CD1c-positive myeloid dendritic cell (primary cell): ENCODE measurements at regions not wholly inside any gene's neighbourhood (a gene's known extent, or its start where the extent isn't known, plus 50 kb on each side); places are given as distances from the start of the nearest gene placed in this dataset.

Source experiments
- DNase-seq: peaks from one replicate; pipeline ENCODE4 v3.0.0-alpha.2; 2016; ENCODE audit errors: extremely low spot score

DNA sequence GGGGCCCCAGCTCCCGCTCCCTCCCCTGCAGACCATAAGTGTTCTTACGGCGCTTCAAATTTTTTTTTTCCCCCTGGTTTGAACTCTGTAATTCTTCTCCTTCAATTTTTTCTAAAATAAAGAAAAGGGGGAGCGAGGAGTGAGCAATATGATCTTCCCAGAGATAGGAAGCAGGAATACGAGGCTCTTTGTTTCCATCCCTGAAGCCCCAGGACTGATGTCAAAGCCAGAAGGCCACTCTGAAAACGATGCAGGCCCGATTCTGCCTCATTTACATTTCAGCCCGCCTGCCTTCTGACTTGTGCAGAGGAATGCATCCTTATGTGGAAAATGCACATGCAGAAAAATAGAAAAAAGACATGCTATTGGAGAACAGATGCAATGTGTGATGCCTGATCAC is 401.5 kb upstream of the MKI67 start:
- no peak for DNase-seq

DNA sequence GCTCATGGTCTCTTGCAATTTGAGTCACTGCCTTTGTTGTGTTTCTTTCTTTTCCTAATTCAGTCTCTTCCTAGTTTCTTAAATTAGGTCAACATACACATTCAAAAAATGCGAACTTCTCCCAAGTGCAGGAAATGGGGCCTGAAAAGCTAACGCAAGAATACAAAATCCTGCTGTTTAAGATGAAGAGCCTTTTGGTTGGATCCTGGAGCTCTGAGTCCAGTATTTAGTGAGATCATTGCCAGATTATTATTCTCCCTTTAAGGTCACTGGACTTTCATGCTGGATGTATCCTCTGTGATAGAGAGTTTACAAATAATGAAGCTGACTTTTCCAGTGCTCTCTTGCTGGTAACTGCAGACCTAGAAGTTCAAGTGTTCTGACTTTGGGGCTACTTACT is 401.9 kb upstream of the MKI67 start:
- no peak for DNase-seq

DNA sequence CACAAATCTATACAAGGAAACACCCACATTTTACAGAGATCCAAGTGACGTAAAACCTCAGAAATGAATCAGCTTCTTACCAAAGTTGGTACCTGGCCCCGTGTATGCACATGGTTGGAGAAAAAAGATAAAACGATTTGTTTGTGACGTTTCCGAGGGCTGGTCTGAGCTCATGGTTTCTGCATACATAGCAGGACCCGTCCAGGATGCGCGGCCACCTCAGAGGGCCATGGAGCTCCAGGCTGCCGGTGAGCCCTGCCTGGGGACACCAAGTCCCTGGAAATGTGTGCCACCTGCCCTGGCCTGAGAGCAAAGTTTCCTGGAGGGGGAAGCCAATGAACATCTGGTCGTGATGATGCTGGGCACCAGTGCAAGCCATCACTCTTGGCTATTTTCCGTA is 402.6 kb upstream of the MKI67 start:
- no peak for DNase-seq

DNA sequence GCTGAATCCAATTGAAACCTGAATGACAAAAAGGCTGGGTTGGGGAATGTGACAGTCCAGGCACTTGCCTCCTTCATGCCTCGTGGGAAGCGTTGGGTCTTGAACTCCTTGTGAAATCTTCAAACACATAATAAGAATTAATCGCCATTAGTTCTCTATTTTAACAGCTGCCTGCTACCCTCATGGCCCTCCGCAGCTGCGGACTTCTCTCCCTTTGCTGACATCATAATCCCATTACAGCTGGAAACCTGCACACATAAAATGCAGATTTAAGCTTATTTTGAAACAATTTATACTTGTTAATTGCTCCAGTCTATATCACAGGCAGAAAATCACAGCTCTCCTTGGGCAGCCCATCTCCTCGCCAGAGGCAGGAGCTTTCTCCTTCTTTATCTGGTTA is 403.0 kb upstream of the MKI67 start:
- DNase-seq, result no peak

DNA sequence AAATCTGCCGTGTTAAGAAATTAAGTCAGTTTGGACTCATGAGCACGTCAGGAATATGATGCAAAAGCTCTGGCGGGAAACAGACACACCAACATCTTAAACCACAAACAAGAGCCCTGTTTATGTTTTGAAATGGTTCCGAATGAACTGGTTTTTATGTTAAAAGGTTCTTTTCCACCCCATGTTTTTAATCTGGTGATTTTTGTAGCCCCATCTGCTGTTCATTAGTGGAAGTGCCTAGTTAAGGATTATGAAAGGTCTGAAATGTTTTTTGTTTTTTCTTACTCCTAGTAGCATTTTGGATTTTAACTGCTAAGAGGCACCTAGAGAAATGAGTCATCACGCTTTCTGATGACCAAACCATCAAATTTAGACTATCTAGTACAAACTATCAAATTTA is 404.1 kb upstream of the MKI67 start:
- peak; percentile 1 for DNase-seq

DNA sequence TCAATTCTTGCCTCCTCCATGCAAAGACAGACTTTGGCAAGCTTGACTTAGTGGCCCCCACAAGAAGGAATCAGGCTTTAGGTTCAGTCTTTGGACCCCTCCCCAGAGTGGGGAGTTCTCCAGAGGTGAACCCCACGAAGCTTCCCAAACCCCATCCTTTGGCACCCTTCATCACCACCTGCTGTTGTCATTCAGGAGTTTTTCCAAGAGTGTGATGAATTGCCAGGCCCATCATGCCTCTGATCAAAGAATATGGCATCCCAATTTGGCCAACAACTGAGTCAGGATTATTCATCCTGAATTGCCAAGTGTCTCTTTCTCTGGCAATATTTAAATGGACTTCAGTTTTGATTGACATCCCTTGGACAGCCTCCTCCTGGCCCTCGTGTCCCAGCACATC is 404.7 kb upstream of the MKI67 start:
- DNase-seq, result no peak

DNA sequence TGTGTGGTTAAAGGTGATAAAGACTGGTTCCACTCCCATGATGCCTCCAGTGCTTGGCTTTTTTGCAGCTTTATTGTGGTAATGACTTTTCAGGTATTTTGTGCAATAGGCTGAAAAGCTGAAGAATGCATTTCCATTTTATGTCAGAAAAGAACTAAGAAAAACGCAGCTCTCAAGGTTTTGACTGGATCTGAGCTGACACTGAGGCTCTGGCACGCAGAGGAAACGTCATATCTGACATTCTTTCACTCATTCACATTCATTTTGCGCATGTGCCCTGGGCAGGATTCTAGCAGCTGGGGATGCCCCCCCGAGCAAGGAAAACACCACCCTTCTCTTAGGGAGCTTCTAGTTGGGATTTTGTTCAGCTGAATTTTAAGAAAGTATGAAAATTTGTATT is 408.5 kb upstream of the MKI67 start:
- no peak for DNase-seq

DNA sequence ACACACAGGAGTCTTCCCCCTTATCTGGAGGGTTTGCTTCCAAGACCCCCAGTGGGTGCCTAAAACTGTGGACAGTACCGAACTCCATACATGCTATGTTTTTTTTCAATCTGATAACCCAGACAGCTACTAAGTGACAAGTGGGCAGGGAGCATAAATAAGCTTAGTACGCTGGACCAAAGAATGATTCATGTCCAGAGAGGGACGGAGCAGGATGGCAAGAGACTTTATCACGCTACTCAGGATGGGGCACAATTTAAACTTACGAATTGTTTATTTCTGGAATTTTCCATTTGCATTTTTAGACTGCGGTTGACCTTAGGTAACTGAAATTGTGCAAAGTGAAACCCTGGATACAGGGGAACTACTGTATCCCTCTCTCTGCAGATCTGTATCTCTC is 410.0 kb upstream of the MKI67 start:
- no peak for DNase-seq

DNA sequence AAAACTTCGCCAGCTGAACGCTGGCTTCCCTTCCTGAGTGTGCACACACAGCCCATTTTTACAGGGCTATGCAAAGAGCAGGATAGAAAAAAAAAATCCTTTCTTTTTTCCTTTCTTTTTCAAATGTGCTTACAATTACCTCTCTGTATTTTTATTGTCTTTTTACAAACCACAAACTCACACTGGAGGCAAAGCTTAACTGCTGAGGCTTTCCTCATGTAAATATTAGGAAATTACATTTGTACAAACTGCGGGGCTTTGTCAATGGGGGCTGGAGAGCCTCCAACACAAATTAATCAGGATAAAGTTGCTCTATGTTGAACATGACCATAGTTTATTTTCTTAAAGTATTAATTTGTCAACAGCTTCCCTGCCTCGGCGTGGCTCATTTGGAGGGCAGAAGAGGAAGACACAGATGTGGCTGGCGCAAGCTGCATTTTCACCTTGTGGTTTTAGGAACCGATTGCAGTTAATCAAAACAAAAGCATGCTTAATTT is 411.7 kb upstream of the MKI67 start:
- DNase-seq, result no peak

DNA sequence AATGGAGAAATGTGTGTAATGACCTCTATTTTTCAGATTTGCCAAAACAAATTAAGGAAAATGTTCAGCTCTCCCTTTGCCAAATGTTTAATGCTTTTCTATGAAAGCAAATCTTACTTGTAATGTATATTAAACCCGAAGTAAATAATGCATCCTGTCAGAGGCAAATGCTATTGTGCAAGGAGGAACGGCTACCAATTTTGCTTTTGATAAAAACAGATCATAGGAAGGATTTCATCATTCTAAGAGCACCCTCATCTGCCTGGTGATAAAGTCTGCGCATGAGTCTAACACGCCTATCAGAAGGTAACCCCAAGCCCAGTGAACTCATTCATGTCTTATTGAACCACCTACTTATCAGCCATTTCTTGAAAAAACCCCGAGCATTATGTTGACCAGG is 412.4 kb upstream of the MKI67 start:
- DNase-seq, result no peak

DNA sequence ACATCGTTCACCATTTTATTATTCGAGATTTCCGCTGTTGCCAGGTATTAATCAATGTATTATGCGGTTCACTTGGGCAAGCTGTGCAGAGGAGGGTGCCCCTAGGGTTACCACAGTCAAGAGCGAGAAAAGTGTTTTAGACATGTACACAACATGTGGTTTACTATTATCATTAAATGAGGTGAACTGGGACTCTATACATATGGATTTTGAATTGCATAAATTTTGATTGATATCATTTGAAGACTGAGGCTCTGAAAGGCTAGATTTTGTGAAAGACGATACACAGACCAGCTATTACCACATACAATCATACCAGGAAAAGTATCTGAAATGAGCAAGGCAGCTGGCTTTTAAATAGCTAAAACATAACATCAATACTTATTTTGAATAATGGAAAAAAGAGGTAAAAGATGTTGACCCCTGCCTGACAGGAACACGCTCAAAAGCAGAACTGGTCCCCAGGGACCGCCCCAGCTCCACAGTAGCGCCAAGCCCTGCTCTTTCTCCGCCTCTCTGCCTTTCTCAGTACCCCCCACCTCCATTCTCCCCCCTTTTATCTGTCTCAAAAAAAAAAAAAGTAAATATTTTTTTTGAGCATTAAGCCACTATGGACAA is 413.4 kb upstream of the MKI67 start:
- DNase-seq, result no peak

DNA sequence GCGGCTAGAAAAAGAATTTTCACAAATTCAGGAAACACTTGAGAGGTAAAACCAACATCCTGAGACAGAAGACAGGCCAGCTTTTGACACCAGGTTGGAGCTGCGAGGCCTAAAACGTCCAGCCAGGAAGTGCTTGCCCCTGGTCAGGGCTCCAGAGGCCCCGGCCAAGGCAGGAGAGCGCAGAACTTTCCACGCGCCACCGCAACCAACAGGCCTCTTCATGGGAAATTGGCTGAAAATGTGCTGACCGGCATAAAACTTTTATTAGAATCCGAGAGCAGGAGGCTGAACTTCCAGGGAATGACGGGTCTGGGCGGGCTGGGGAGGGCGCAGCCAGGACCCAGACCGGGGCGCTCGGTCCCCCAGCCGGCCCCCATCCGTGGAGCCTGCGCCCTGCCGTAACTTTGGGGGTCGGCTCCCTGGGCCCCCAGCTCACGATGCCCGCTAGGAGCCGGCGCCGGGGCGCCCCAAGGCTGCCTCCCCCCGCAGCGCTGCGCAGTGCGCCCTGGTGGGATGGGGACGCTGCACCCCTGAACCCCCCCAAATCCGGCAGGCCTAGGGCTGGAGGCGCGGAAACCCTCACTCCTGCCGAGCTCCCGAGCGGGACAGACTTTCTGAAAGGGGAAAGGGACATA is 414.0 kb upstream of the MKI67 start:
- no peak for DNase-seq

DNA sequence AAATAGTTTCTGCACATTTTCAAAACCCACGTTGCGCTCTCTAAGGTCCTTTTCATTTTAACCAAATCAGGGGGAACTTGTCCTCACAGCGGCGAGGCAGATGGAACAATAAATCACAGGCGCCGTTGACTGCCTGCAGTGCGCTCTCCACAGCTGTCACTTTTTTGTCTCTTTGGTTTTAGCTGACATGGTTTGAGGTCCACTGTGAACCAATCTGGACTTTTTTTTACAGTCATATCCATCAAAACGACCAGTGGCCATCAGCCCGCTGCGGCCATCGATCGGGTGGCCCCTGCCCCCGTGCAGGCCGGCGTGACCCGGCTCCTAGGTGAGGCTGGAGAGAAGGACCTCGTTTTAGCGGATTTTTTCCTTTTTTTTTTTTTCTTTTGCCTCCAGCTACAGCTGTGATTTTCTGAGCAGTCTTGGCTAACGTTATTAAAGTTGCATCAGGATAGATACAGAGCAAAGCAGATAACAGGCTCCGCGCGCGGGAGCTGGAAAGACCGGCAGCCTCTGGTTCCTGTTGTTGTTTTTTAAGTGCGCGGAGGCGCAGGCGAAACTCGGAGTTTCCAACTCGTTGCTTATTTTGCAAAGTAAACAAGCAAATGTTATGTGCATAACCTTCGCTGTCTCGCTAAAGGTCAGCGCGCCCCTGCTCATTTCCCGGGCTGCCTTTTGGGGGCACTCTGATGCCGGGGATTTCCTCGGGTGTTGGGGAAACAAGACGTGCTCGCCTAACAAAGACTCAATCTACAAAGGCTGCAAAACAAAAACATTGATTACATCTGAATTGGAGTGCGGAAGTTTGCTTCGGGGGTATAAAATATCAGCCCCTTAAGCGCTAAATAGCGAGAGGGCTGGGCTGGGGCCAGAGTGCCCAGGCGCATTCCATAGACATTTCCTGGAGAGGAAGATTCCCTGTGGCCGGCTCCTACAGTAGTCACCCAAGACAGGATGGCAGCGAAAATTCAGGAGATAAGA is 414.8 kb upstream of the MKI67 start:
- no peak for DNase-seq

DNA sequence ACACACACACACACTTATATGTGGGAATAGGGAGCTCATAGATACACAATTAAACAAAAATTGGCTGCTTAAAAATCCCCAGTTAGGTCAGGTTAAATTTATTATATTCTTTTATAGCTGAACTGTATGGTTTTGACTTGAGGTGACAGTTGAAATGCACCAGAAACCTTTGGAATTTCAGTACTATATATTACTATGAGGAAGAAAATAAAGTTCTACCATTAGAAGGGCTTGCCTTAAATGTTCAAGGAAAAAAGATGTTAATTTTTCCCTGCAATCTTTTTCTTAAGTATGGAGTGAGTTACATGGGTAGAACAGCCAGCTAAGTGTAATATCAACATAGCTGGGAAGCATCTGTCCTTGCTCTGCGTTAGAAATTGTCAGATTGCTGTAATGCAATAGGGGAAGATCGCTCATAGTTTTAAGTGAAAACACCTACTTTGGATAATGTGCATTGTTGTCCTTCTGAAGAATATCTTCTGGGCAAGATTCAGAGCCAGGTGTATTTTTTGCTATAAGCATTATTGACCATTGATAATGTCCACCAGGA is 415.8 kb upstream of the MKI67 start:
- DNase-seq, result no peak

DNA sequence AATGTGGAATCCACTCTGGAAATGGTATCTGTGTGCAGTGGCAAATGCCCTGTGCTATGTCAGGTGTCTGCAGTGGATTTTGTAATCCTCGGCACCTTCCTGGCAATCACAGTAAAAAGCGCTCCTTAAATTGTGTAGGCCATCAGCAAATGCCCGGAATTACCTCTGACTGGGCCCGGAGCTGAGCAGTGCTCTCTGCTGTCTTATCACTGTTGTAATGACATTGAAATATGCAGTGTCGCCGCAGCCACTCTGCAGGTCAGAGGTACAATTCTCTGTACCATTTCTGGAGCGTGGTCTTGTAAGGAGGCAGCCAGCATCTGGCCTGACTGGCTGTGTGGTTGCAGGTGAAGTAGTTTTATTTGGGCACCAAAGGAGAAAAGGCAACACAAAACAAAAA is 416.4 kb upstream of the MKI67 start:
- DNase-seq, result no peak

DNA sequence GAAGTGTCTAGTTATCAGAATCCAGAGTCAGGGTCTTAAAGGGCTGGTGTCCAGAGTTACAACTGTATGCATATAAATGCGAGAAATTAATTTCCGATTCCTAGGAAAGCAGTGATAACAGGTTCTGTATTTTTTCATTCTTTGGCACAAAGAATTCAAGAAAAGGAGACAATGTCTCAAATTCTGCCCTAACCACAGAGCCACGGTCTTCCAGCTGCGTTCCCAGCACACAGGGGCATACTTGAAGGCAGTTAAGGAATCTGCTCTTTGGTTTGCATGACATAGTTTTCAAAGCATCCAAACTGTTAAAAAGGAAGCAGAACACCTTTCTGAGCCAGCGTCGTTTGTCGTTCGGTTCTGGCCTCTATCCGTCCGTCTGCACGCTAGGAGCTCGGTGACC is 416.9 kb upstream of the MKI67 start:
- no peak for DNase-seq

DNA sequence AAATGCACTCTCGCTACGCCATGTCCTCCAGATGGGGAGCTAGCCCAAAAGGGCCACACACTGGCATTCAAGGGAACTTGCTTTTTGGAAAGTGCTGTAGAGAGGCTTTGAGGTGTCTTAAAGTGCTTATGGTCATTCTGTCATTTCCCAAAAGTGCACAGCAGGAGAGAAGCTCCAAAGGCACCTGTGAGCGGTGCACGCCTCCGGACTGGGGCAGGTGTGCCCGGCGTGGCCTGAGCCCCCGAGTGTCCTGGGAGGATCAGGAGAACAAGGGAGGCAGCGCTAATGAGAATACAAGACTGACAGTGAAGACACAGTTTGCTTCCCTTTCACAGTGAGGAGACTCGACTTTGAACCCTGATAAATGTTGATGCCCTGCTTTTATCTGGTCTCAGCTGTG is 419.0 kb upstream of the MKI67 start:
- no peak for DNase-seq

DNA sequence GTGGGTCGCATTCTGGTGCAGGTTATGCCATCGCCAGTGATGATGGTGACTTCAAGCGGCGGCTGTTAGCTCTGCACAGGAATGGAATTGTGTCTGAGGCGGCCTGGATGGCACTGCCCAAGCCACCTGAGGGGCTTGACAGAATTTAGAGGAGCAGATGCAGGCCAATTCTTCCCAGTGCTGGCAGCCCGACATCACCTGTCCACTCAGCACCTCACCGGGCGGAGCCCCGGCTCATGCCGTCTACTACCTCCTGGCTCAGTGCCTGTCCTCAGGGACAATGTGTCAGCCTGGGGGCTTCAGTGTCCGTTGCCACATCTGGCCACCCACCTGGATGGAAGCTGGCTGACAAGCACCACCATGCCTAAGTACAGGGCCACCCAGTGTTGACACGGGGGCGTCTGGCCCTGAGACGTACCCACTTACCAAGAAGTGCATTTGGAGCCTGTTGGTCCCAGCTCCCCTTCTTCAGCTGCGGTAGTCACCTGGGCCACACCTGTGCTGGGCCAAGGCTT is 420.5 kb upstream of the MKI67 start:
- DNase-seq, result no peak

DNA sequence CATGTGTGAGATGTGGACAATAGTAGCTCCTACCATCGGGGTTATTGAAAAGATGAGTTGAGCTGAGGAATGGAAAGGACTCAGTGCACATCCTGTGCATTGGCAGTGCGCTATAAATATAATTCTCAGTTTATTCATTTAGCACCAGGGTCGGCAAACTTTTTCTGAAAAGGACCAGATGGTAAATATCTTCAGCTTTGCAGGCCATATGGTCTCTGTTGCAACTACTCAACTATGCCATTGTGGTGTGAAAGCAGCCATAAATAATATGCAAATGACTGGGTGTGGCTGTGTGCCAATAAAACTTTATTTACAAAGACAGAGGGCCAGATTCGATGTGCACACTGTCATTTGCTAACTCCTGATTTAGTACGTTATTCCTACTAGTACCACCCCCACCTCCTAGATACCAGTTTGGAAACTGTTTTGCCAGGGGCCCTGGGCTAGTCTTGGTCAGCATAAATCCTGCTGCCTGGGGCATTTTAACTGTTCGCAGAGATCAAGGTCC is 422.9 kb upstream of the MKI67 start:
- no peak for DNase-seq

DNA sequence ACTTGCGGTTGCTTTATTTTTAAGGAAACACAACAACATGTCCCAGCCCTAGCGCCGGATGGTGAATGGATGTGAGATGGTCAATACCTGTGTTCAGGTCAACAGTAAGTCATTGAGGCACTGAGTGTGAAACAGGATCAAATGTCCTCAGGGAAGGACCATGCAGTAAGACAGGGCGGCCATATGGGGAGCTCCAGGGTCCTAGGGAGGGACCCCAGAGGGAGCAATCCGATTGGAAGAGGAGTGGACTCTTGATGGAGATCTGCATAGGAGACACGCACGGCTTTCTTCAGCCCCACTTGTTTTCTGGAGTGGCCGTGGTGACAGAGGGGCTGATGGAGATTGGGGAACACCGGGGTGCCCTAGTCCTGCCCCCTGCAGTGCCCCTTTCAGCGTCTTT is 423.8 kb upstream of the MKI67 start:
- no peak for DNase-seq

DNA sequence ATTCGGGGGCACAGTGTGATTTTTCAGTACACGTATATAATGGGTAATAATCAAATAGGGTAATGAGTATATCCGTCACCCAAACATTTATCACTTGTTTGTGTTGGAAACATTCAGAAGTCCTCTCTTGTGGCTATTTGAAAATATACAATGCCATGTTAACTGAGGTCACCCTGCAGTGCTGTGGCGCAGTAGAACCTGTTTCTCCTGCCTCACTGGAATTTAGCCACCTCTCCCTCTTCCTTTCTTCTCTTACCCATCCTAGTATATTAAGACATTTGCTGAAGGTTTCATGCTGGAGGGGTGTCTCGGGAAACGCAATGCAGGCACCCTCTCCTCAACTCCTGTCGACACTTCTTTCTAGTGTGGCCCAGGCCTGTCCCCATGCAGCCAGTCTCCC is 425.3 kb upstream of the MKI67 start:
- no peak for DNase-seq

DNA sequence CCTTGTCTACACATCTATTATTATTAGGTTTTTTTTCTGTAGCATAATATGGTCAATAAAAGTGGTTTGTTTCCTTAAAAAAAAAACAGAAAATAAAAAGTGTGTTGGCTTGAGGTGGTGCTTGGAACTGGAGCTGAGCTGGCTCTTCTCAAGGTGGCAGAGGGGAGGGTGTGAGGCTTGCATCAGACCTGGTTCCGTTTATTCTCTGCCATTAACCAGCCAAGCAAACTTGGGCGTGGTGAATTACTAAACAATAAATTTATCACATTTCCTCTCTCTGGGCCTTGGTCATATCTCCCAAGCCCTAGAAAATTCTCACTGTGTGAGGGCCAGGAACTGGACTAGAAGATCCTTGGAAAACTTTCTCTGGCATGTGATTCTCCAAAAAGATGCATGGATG is 427.5 kb upstream of the MKI67 start:
- no peak for DNase-seq
